Stimulated activated CD4-positive, alpha-beta T cell treated with anti-CD3 and anti-CD28 coated beads, Interleukin-1b, Interleukin-23, amount 100 ng/mL, for 4 hours (primary cell): ENCODE measurements at regions not wholly inside any gene's neighbourhood (a gene's known extent, or its start where the extent isn't known, plus 50 kb on each side); places are given as distances from the start of the nearest gene placed in this dataset.
A peak's percentile ranks its signal among the peaks of the same experiment; 100 is the strongest.

Source experiments
- DNase-seq, 2 donors: peaks; one replicate each; pipeline ENCODE4 v3.0.0-alpha.2; 2020; ENCODE audit warnings: low read depth in 2 of 2

- no peak for DNase-seq
Observed at GRCh38 chr10:104576611-104577010, 64.5 kb upstream of the SORCS3 start.

- no peak for DNase-seq
Observed at GRCh38 chr10:104577163-104577562, 63.9 kb upstream of the SORCS3 start.

DNA sequence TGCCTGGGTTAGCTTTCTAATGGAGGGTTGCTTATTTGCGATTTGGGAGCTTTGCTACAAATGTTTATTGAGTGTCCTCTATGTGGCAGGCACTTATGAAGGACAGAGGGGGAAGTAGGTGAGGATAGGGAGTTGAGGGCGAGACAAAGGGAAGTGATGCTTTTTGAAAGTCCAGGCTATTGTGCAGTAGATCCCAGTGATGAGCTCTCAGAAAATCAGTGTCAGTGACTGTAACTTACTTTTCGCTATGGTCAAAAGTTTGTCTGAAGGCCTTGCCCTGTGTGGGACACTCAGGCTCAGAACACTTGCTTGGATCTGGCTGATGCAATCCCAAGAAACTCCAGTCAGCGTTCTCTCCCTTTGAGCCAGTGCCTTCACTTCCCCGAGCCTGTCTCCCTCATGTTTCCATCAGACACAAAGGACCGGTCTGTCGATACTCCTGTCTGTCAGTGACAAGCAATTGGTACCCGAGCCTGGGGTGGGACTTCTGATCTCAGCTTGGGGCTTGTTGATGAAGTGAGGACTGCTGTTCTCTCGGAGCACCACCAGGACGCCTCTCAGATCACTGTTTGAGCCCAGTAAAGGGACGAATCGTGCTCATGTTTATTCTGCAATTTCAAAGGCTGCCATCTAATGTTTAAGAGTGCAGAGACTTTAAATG, 63.1 kb upstream of the SORCS3 start:
- no peak for DNase-seq

- DNase-seq: no peak
Observed at GRCh38 chr10:104578671-104579070, 62.4 kb upstream of the SORCS3 start.

DNA sequence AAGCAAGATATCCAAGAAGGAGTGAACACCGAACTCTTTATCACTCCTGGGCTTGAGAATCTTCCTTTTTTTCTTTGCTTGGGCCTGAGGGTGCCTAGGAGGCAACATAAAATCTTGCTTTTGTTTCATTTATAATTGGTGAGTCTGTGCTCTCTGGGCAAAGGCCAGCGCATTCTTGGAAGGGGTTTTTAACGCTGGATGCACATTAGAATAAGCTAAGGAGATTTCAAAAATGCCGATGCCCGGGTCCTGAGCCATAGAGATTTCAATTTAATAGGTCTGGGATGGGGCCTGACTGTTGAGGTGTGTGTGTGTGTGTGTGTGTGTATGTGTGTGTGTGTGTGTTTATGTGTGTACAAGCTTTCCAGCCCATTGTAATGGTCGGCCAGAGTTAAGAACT, 62.0 kb upstream of the SORCS3 start:
- no peak for DNase-seq

GRCh38 chr10:104580321-104580720, 60.8 kb upstream of the SORCS3 start:
- DNase-seq: no peak

DNA sequence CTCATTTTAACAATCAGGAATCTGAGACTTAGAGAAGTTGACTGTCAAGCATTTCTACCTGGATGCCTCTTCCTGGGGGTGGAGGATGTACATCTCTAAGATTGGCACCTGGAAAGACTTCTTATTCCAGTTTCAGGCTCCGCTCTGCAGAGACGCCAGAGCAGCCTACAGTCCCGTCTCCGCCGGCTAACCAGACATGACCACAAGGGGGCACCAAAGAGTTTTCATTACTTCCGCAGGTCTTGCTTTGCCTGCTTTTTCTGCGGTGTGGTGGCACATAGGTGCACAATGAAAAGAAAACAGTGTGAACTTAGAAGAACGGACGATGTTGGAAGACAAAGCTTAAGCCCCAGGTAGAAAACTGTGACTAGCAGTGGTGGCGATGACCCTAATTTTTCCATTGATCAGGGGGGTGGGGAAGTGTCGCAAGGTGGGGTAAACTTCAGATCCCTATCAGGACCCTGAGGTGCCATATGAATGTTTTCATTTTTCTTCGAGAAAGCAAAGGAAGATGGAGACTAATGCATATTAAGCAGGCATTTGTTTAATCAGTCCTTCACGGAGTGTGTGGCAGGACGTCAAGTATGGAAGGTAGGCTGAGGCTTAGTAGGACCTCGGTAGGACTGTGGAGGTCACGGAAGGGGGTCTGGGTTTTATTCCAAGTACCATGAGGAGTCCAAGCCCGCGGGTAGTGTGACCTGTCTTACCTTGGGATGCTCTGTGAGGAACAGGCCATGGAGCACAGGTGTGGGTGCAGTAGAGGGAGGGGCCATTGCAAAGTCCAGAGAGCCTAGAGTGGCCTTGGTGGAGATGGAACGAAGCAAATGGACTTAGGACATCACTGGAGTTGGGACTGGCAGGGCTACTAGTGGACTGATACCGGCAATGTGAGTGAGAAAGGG, 60.1 kb upstream of the SORCS3 start:
- peak; percentile 45 to 71 for DNase-seq

- no peak for DNase-seq
Observed at GRCh38 chr10:104581884-104582601, 59.0 kb upstream of the SORCS3 start.

- DNase-seq: no peak
Observed at GRCh38 chr10:104582602-104582951, 58.5 kb upstream of the SORCS3 start.

- no peak for DNase-seq
Observed at GRCh38 chr10:104582966-104583365, 58.1 kb upstream of the SORCS3 start.

- DNase-seq: no peak
Observed at GRCh38 chr10:104584541-104584940, 56.5 kb upstream of the SORCS3 start.

GRCh38 chr10:104587751-104588150, 53.3 kb upstream of the SORCS3 start:
- DNase-seq: no peak

DNA sequence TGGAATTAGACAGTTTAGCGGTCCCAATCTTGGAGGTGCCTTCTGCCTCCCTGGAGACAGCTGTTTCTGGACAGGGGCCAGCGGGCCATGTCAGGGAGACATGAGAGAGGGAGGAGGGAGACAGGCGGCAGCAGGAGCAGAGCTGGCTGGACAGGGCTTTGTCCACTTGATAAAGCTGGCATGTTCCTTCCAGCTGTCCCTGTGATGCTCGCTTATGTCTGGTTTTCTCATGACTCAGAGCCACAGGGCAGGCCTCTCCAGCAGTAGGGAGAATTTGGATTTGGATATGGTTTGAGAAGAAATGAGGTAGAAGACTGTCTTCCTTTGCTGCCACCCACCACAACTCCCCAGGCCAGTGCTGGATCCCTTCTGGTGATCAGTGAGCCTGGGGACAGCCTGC, 51.7 kb upstream of the SORCS3 start:
- no peak for DNase-seq

- DNase-seq: no peak
Observed at GRCh38 chr10:104589871-104590270, 51.2 kb upstream of the SORCS3 start.
